ENCODE measurements at regions not wholly inside any gene's neighbourhood (a gene's known extent, or its start where the extent isn't known, plus 50 kb on each side); places are given as distances from the start of the nearest gene placed in this dataset.

DNA sequence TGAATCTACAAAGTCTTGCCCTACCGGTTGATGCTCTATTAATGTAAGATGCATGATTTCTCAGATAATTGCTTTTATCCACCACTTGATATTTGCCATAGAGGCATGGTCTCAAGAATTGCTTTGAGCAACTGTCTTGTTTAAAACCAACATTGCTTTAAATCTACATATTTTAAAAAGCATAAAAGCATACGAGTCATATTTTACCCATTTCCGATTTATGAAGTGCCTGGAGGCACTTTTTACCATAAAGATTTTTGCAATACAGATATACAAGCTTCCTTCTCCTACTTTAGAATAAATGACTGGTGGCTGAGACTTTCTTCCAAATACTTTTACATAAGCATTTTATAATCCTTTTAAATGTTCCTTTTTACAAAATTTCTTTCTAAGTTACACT is 517.6 kb downstream of the TXNL1 start:
- CTCF ChIA-PET: no interaction called here
- H3K4me1 ChIP-seq (ENCODE audit: control insufficient read depth, insufficient read depth, low read length): no peaks in the 10 kb centered on the region
- POLR2A ChIA-PET: no interaction called here
- no peak overlapping the region for H3K4me3 ChIP-seq (ENCODE audit: low read depth, low read length)
- H3K36me3 ChIP-seq (ENCODE audit: control insufficient read depth in 2 of 2, insufficient read depth in 1 of 2, low read length in 2 of 2): no peaks in the 10 kb centered on the region
- TF ChIP-seq PRDM10 (tag by site-specific recombination; IDR thresholded peaks at IDR 0.05) (no peak), ZBTB8A (tag by site-specific recombination; IDR thresholded peaks at IDR 0.05) (no peak)
- H3K27ac ChIP-seq (ENCODE audit: extremely low read depth, low read depth, low read length): no peak overlapping the region
- H3K9me3 ChIP-seq (ENCODE audit: control insufficient read depth, insufficient read depth, low read depth, low read length): no peaks in the 10 kb centered on the region

GRCh38 chr18:56119681-56120080 is 518.7 kb downstream of the TXNL1 start:
- Histone ChIP-seq H3K36me3 (ENCODE audit: control insufficient read depth in 2 of 2, insufficient read depth in 1 of 2, low read length in 2 of 2) (no peaks in the 10 kb centered on the region), H3K9me3 (ENCODE audit: control insufficient read depth, insufficient read depth, low read depth, low read length) (no peaks in the 10 kb centered on the region), H3K27ac (ENCODE audit: extremely low read depth, low read depth, low read length) (no peak overlapping the region), H3K4me3 (ENCODE audit: low read depth, low read length) (no peak overlapping the region), H3K4me1 (ENCODE audit: control insufficient read depth, insufficient read depth, low read length) (no peaks in the 10 kb centered on the region)
- ChIA-PET POLR2A (no interaction called here), CTCF (no interaction called here)
- TF ChIP-seq KLF7 (tag by site-specific recombination; IDR thresholded peaks at IDR 0.05; ENCODE audit: borderline replicate concordance) (no peak), ZNF701 (tag by site-specific recombination; IDR thresholded peaks at IDR 0.05) (no peak), ZNF311 (tag by site-specific recombination; IDR thresholded peaks at IDR 0.05; ENCODE audit: borderline replicate concordance) (no peak), ZNF610 (tag by site-specific recombination; IDR thresholded peaks at IDR 0.05; ENCODE audit: borderline replicate concordance) (no peak), BCL11B (tag by site-specific recombination; IDR thresholded peaks at IDR 0.05; ENCODE audit: low read depth) (no peak), ZNF132 (tag by site-specific recombination; IDR thresholded peaks at IDR 0.05; ENCODE audit: borderline replicate concordance) (no peak)
- TF ChIP-seq, protein P1, sequence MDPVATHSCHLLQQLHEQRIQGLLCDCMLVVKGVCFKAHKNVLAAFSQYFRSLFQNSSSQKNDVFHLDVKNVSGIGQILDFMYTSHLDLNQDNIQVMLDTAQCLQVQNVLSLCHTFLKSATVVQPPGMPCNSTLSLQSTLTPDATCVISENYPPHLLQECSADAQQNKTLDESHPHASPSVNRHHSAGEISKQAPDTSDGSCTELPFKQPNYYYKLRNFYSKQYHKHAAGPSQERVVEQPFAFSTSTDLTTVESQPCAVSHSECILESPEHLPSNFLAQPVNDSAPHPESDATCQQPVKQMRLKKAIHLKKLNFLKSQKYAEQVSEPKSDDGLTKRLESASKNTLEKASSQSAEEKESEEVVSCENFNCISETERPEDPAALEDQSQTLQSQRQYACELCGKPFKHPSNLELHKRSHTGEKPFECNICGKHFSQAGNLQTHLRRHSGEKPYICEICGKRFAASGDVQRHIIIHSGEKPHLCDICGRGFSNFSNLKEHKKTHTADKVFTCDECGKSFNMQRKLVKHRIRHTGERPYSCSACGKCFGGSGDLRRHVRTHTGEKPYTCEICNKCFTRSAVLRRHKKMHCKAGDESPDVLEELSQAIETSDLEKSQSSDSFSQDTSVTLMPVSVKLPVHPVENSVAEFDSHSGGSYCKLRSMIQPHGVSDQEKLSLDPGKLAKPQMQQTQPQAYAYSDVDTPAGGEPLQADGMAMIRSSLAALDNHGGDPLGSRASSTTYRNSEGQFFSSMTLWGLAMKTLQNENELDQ (tag by site-specific recombination; IDR thresholded peaks at IDR 0.05; ENCODE audit: low read depth): no peak
- TF ChIP-seq, protein P2, sequence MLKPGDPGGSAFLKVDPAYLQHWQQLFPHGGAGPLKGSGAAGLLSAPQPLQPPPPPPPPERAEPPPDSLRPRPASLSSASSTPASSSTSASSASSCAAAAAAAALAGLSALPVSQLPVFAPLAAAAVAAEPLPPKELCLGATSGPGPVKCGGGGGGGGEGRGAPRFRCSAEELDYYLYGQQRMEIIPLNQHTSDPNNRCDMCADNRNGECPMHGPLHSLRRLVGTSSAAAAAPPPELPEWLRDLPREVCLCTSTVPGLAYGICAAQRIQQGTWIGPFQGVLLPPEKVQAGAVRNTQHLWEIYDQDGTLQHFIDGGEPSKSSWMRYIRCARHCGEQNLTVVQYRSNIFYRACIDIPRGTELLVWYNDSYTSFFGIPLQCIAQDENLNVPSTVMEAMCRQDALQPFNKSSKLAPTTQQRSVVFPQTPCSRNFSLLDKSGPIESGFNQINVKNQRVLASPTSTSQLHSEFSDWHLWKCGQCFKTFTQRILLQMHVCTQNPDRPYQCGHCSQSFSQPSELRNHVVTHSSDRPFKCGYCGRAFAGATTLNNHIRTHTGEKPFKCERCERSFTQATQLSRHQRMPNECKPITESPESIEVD (tag by site-specific recombination; IDR thresholded peaks at IDR 0.05): no peak

- Histone ChIP-seq H3K4me1 (ENCODE audit: control insufficient read depth, insufficient read depth, low read length) (no peaks in the 10 kb centered on the region), H3K27ac (ENCODE audit: extremely low read depth, low read depth, low read length) (no peak overlapping the region), H3K9me3 (ENCODE audit: control insufficient read depth, insufficient read depth, low read depth, low read length) (no peaks in the 10 kb centered on the region), H3K36me3 (ENCODE audit: control insufficient read depth in 2 of 2, insufficient read depth in 1 of 2, low read length in 2 of 2) (no peaks in the 10 kb centered on the region), H3K4me3 (ENCODE audit: low read depth, low read length) (no peak overlapping the region)
- ChIA-PET POLR2A (no interaction called here), CTCF (interaction anchor here (0.6 to 0.7 kb wide), 2 partner anchors 13 to 213 kb away, joined by 4 read pairs; no protein-coding TSS in a partner anchor)
- TF ChIP-seq ZXDB (tag by site-specific recombination; IDR thresholded peaks at IDR 0.05): no peak
- TF ChIP-seq ZNF223 (tag by site-specific recombination; IDR thresholded peaks at IDR 0.05): no peak
- TF ChIP-seq ZNF23 (tag by site-specific recombination; IDR thresholded peaks at IDR 0.05; ENCODE audit: borderline replicate concordance): no peak
- no peak for TF ChIP-seq ZNF423 (tag by site-specific recombination; IDR thresholded peaks at IDR 0.05)
- TF ChIP-seq KLF17 (tag by site-specific recombination; IDR thresholded peaks at IDR 0.05): no peak
- no peak for TF ChIP-seq REST (tag by site-specific recombination; IDR thresholded peaks at IDR 0.05)
- TF ChIP-seq ZNF184 (tag by site-specific recombination; IDR thresholded peaks at IDR 0.05): no peak
- TF ChIP-seq, protein P3, sequence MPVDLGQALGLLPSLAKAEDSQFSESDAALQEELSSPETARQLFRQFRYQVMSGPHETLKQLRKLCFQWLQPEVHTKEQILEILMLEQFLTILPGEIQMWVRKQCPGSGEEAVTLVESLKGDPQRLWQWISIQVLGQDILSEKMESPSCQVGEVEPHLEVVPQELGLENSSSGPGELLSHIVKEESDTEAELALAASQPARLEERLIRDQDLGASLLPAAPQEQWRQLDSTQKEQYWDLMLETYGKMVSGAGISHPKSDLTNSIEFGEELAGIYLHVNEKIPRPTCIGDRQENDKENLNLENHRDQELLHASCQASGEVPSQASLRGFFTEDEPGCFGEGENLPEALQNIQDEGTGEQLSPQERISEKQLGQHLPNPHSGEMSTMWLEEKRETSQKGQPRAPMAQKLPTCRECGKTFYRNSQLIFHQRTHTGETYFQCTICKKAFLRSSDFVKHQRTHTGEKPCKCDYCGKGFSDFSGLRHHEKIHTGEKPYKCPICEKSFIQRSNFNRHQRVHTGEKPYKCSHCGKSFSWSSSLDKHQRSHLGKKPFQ (tag by site-specific recombination; IDR thresholded peaks at IDR 0.05): no peak
Measured at GRCh38 chr18:56118422-56118821, 520.0 kb downstream of the TXNL1 start.
